H1 (cell line): ENCODE measurements at regions not wholly inside any gene's neighbourhood (a gene's known extent, or its start where the extent isn't known, plus 50 kb on each side); places are given as distances from the start of the nearest gene placed in this dataset.

Source experiments
- CTCF ChIA-PET: fragments of 300-600 bp; sonication (Branson Sonifier 250); formaldehyde crosslinking; loops from one replicate; lab custom pipeline; 2021; ENCODE audit not compliant: partially characterized antibody; lab: Charles Lee
- POLR2A ChIA-PET: fragments of 300-600 bp; sonication (Branson Sonifier 250); formaldehyde crosslinking; loops from one replicate; lab custom pipeline; 2021; ENCODE audit warnings: inconsistent platforms; ENCODE audit not compliant: partially characterized antibody; lab: Charles Lee
- DNase-seq, 2 experiments: peaks; one replicate each; pipeline versions ENCODE4 v3.0.0 to v3.0.0-alpha.2; 2010 to 2022; ENCODE audit warnings: low spot score in 2 of 2, low read depth in 1 of 2, mixed read lengths in 1 of 2
- FAIRE-seq: peaks from 2 replicates; lab custom pipeline; 2011; peaks lifted over from hg19 to GRCh38; lab: Jason Lieb, UNC
- H2AFZ ChIP-seq: 2 replicates; pipeline ENCODE4 v1.8.1; 2012; ENCODE audit warnings: low read length, inconsistent platforms
- H2AK5ac ChIP-seq: 2 replicates; pipeline ENCODE4 v1.6.1; 2013; ENCODE audit warnings: low read depth, low read length
- H2BK120ac ChIP-seq: replicated peaks from 2 replicates; pipeline ENCODE3; 2013; ENCODE audit warnings: low read depth, low read length, inconsistent platforms
- H2BK12ac ChIP-seq: 2 replicates; pipeline ENCODE4 v1.6.1; 2013; ENCODE audit warnings: low read depth, low read length
- H2BK15ac ChIP-seq: 2 replicates; pipeline ENCODE4 v1.6.1; 2013; ENCODE audit warnings: low read length
- H2BK20ac ChIP-seq: 2 replicates; pipeline ENCODE4 v1.6.1; 2013; ENCODE audit warnings: low read length
- H2BK5ac ChIP-seq: 2 replicates; pipeline ENCODE4 v1.6.1; 2013; ENCODE audit warnings: low read depth, low read length
- H3K14ac ChIP-seq: 2 replicates; pipeline ENCODE4 v1.6.1; 2013; ENCODE audit warnings: inconsistent platforms; ENCODE audit not compliant: insufficient read length
- H3K18ac ChIP-seq: 2 replicates; pipeline ENCODE4 v1.6.1; 2013; ENCODE audit warnings: low read length; ENCODE audit errors: extremely low read depth
- H3K23ac ChIP-seq: 2 replicates; pipeline ENCODE4 v1.6.1; 2013; ENCODE audit warnings: inconsistent platforms; ENCODE audit not compliant: insufficient read length
- H3K23me2 ChIP-seq: 2 replicates; pipeline ENCODE4 v1.6.1; 2013; ENCODE audit warnings: low read depth, low read length
- H3K27ac ChIP-seq: 2 replicates; pipeline ENCODE4 v1.6.1; 2011; ENCODE audit warnings: low read depth, low read length, inconsistent platforms
- H3K27me3 ChIP-seq, 4 experiments: replicated peaks in 1 of 4; 1 replicate in 1 of 4; 2 replicates in 3 of 4; pipeline versions ENCODE4 v1.6.1 to v1.8.1; 2011 to 2013; ENCODE audit warnings: low read length in 3 of 4, mild to moderate bottlenecking in 3 of 4, inconsistent platforms in 2 of 4, mixed read lengths in 2 of 4, moderate library complexity in 1 of 4; ENCODE audit not compliant: control insufficient read depth in 3 of 4, insufficient read depth in 3 of 4; ENCODE audit errors: extremely low read depth in 1 of 4
- H3K36me3 ChIP-seq, 4 experiments: 2 replicates each; pipeline versions ENCODE4 v1.6.1 to v1.8.1; 2011 to 2013; ENCODE audit warnings: mild to moderate bottlenecking in 4 of 4, low read length in 3 of 4, moderate library complexity in 2 of 4, control low read depth in 1 of 4, inconsistent platforms in 1 of 4; ENCODE audit not compliant: insufficient read depth in 4 of 4, control insufficient read depth in 2 of 4
- H3K4ac ChIP-seq: replicated peaks from 2 replicates; pipeline ENCODE3; 2013; ENCODE audit warnings: low read length, low read depth, mixed read lengths, inconsistent platforms; ENCODE audit not compliant: insufficient read length
- H3K4me1 ChIP-seq, 4 experiments: replicated peaks in 1 of 4; 1 replicate in 1 of 4; 2 replicates in 3 of 4; pipeline versions ENCODE4 v1.6.1 to v1.8.1; 2011 to 2013; ENCODE audit warnings: low read length in 3 of 4, inconsistent platforms in 2 of 4, mixed read lengths in 1 of 4; ENCODE audit not compliant: insufficient read depth in 4 of 4, control insufficient read depth in 3 of 4
- H3K4me2 ChIP-seq, 2 experiments: 2 replicates each; pipeline versions ENCODE4 v1.6.1 to v1.8.1; 2011 to 2013; ENCODE audit warnings: low read depth in 2 of 2, low read length in 2 of 2, control low read depth in 1 of 2, inconsistent platforms in 1 of 2, mild to moderate bottlenecking in 1 of 2; ENCODE audit not compliant: insufficient read depth in 1 of 2
- H3K4me3 ChIP-seq, 4 experiments: fragments of 200-600, 300-600 bp in 1 of 4; sonication (generic), shearing (Covaris generic), sonication (Bioruptor Twin) in 1 of 4; 2 replicates each; pipeline versions ENCODE4 v1.5.1 to v1.8.1; 2011 to 2016; ENCODE audit warnings: low read length in 4 of 4, low read depth in 3 of 4, control low read depth in 2 of 4, inconsistent platforms in 2 of 4, mild to moderate bottlenecking in 2 of 4, mixed read lengths in 1 of 4, moderate library complexity in 1 of 4; ENCODE audit not compliant: insufficient read depth in 2 of 4; ENCODE audit errors: extremely low read depth in 1 of 4
- H3K56ac ChIP-seq: replicated peaks from 2 replicates; pipeline ENCODE3; 2013; ENCODE audit warnings: low read depth, mild to moderate bottlenecking, mixed read lengths, low read length, inconsistent platforms; ENCODE audit not compliant: insufficient read length
- H3K79me1 ChIP-seq: 2 replicates; pipeline ENCODE4 v1.6.1; 2013; ENCODE audit warnings: low read depth, low read length, control low read depth
- H3K79me2 ChIP-seq, 2 experiments: 2 replicates each; pipeline versions ENCODE4 v1.6.1 to v1.8.1; 2012 to 2013; ENCODE audit warnings: low read length in 2 of 2, mild to moderate bottlenecking in 2 of 2, inconsistent platforms in 1 of 2; ENCODE audit not compliant: insufficient read depth in 2 of 2, control insufficient read depth in 1 of 2
- H3K9ac ChIP-seq, 4 experiments: replicated peaks in 1 of 4; 1 replicate in 1 of 4; 2 replicates in 3 of 4; pipeline versions ENCODE4 v1.6.1 to v1.8.1; 2011 to 2013; ENCODE audit warnings: low read depth in 3 of 4, low read length in 3 of 4, control low read depth in 2 of 4, mild to moderate bottlenecking in 2 of 4, moderate library complexity in 2 of 4, inconsistent platforms in 1 of 4; ENCODE audit errors: extremely low read depth in 1 of 4
- H3K9me3 ChIP-seq, 2 experiments: 2 replicates each; pipeline versions ENCODE4 v1.6.1 to v1.8.1; 2012 to 2013; ENCODE audit warnings: mild to moderate bottlenecking in 2 of 2, moderate library complexity in 2 of 2, control low read depth in 1 of 2, inconsistent platforms in 1 of 2, low read depth in 1 of 2, low read length in 1 of 2, mixed read lengths in 1 of 2; ENCODE audit not compliant: insufficient read depth in 2 of 2
- H4K20me1 ChIP-seq, 2 experiments: replicated peaks in 1 of 2; 2 replicates each; pipeline versions ENCODE3 to v1.8.1; 2011 to 2013; ENCODE audit warnings: inconsistent platforms in 2 of 2, low read length in 2 of 2, mild to moderate bottlenecking in 1 of 2; ENCODE audit not compliant: insufficient read depth in 2 of 2, control insufficient read depth in 1 of 2
- H4K5ac ChIP-seq: 2 replicates; pipeline ENCODE4 v1.6.1; 2013; ENCODE audit warnings: low read length, low read depth, mixed read lengths, inconsistent platforms; ENCODE audit not compliant: insufficient read length
- H4K8ac ChIP-seq: 2 replicates; pipeline ENCODE4 v1.8.0; 2013; ENCODE audit warnings: mild to moderate bottlenecking, moderate library complexity, low read length, inconsistent platforms; ENCODE audit not compliant: insufficient read depth; ENCODE audit errors: extremely low read depth
- H4K91ac ChIP-seq: replicated peaks from 2 replicates; pipeline ENCODE3; 2013; ENCODE audit warnings: low read length, mixed read lengths, inconsistent platforms; ENCODE audit not compliant: insufficient read length
- MAFK ChIP-seq: IDR thresholded peaks from 2 replicates; pipeline ENCODE4 v1.6.1; 2012; ENCODE audit warnings: low read depth, mild to moderate bottlenecking, improper control_type of control experiment, low read length
- SIRT6 ChIP-seq: IDR thresholded peaks from one replicate; pipeline ENCODE4 v1.7.1; 2012; ENCODE audit warnings: low read length, inconsistent platforms
- WGBS, 2 experiments: shearing (Covaris generic) in 1 of 2; methylation state at CpG; one replicate each; pipeline versions ENCODE4 v1.1.6 to v1.1.7; 2013 to 2015; ENCODE audit warnings: low lambda C conversion rate in 2 of 2, mixed read lengths in 2 of 2, inconsistent platforms in 1 of 2, low coverage in 1 of 2, missing lambda C conversion rate in 1 of 2; ENCODE audit not compliant: insufficient replicate concordance in 2 of 2, insufficient coverage in 1 of 2, insufficient read length in 1 of 2; ENCODE audit errors: extremely low coverage in 1 of 2, missing lambda C conversion rate in 1 of 2; 5-methylcytosine and 5-hydroxymethylcytosine counted together
- TF ChIP-seq, protein P1 (sequence below): IDR thresholded peaks from 2 replicates; pipeline ENCODE4 v1.6.1; 2012; ENCODE audit warnings: low read length, inconsistent platforms

GRCh38 chr3:110133971-110134370, 796.6 kb upstream of the DPPA4 start:
- Histone ChIP-seq H3K9ac (no peak overlapping the region), H3K27me3 (no peaks in the 10 kb centered on the region), H3K23me2 (no peaks in the 10 kb centered on the region), H3K4me3 (no peak overlapping the region), H3K4ac (no peak overlapping the region), H2AK5ac (no peak overlapping the region), H3K79me2 (no peaks in the 10 kb centered on the region), H4K91ac (no peak overlapping the region), H4K8ac (no peak overlapping the region), H3K23ac (no peak overlapping the region), H2BK5ac (no peak overlapping the region), H2AFZ (no peak overlapping the region), H3K56ac (no peak overlapping the region), H3K79me1 (no peaks in the 10 kb centered on the region), H2BK15ac (no peak overlapping the region), H3K18ac (no peak overlapping the region), H3K9me3 (no peaks in the 10 kb centered on the region), H3K14ac (no peak overlapping the region), H4K20me1 (no peaks in the 10 kb centered on the region), H3K27ac (no peak overlapping the region), H3K4me1 (peaks cover 0 to 2% (median under 1%) of the 10 kb centered on the region in 4 experiments; a peak in 1 of 7 replicates), H2BK20ac (no peak overlapping the region), H4K5ac (no peak overlapping the region), H3K36me3 (no peaks in the 10 kb centered on the region), H2BK120ac (no peak overlapping the region), H3K4me2 (no peak overlapping the region), H2BK12ac (no peak overlapping the region)
- FAIRE-seq (no peak), DNase-seq (no peak)
- WGBS, 2 experiments: 81% methylated on average over 2 of the region's 2 CpGs; no CpG with 5 or more reads in 1 of the 2 experiments
- POLR2A ChIA-PET: no interaction called here
- CTCF ChIA-PET: no interaction called here
- TF ChIP-seq, protein P1, sequence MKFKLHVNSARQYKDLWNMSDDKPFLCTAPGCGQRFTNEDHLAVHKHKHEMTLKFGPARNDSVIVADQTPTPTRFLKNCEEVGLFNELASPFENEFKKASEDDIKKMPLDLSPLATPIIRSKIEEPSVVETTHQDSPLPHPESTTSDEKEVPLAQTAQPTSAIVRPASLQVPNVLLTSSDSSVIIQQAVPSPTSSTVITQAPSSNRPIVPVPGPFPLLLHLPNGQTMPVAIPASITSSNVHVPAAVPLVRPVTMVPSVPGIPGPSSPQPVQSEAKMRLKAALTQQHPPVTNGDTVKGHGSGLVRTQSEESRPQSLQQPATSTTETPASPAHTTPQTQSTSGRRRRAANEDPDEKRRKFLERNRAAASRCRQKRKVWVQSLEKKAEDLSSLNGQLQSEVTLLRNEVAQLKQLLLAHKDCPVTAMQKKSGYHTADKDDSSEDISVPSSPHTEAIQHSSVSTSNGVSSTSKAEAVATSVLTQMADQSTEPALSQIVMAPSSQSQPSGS: no peak
- TF ChIP-seq SIRT6 (no peak), MAFK (peak; percentile 47; the same call in 1 of the 2 replicates)
